HL-60 (cell line): ENCODE measurements at regions not wholly inside any gene's neighbourhood (a gene's known extent, or its start where the extent isn't known, plus 50 kb on each side); places are given as distances from the start of the nearest gene placed in this dataset.

Experiments
- DNase-seq, 2 experiments: peaks; one replicate each; pipeline ENCODE4 v3.0.0-alpha.2; 2010 to 2020; ENCODE audit warnings: low read depth in 1 of 2, low spot score in 1 of 2
- H3K27ac ChIP-seq: fragments of 250-450 bp; sonication (Bioruptor Pico); replicated peaks from 2 replicates; pipeline ENCODE4 v1.5.1; 2020; ENCODE audit warnings: mild to moderate bottlenecking, moderate library complexity
- H3K27me3 ChIP-seq: fragments of 250-450 bp; sonication (Bioruptor Pico); 2 replicates; pipeline ENCODE4 v1.5.1; 2021; ENCODE audit warnings: mild to moderate bottlenecking, moderate library complexity; ENCODE audit not compliant: insufficient read depth, poor library complexity, severe bottlenecking
- H3K4me3 ChIP-seq: replicated peaks from 2 replicates; pipeline ENCODE4 v1.5.1; 2011; ENCODE audit warnings: mild to moderate bottlenecking, control low read depth, low read length; ENCODE audit not compliant: insufficient read depth
- CTCF ChIP-seq: IDR thresholded peaks from one replicate; pipeline ENCODE4 v1.5.1; 2011; ENCODE audit warnings: low read length, control low read depth, inconsistent platforms; ENCODE audit not compliant: insufficient read depth
- GABPA ChIP-seq: IDR thresholded peaks from 2 replicates; pipeline ENCODE4 v1.6.1; 2012; ENCODE audit warnings: low read depth
- POLR2AphosphoS5 ChIP-seq: IDR thresholded peaks from 2 replicates; pipeline ENCODE4 v1.6.1; 2012; ENCODE audit warnings: low read depth
- SPI1 ChIP-seq: IDR thresholded peaks from 2 replicates; pipeline ENCODE4 v1.6.1; 2012; ENCODE audit warnings: low read depth, mild to moderate bottlenecking, borderline replicate concordance
- TF ChIP-seq, protein P1 (sequence below): IDR thresholded peaks from 2 replicates; pipeline ENCODE4 v1.6.1; 2012; ENCODE audit warnings: low read depth; ENCODE audit not compliant: insufficient replicate concordance

DNA sequence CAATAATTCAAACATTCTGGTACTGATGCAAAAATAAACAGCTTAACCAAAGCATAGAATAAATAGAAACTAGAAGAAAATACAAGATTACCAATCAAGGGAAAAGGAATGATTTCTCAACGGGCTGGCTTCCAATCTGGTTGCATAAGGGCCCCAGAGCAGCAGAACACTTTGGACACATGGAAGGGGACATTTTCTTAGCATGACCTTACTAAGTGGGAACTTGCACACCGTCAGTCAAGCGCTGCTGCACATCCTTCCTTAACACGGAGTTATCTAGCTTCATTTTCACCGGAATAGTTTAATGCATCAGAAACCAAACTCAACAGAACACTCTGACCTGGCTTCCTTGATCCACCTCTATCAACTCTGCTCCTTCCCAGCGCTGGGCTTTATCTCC lies 388.5 kb downstream of the VPS13C start:
- Histone ChIP-seq H3K27ac (no peak overlapping the region), H3K27me3 (no peaks in the 10 kb centered on the region), H3K4me3 (no peak overlapping the region)
- TF ChIP-seq GABPA (no peak), SPI1 (no peak), CTCF (no peak), POLR2AphosphoS5 (no peak)
- TF ChIP-seq, protein P1, sequence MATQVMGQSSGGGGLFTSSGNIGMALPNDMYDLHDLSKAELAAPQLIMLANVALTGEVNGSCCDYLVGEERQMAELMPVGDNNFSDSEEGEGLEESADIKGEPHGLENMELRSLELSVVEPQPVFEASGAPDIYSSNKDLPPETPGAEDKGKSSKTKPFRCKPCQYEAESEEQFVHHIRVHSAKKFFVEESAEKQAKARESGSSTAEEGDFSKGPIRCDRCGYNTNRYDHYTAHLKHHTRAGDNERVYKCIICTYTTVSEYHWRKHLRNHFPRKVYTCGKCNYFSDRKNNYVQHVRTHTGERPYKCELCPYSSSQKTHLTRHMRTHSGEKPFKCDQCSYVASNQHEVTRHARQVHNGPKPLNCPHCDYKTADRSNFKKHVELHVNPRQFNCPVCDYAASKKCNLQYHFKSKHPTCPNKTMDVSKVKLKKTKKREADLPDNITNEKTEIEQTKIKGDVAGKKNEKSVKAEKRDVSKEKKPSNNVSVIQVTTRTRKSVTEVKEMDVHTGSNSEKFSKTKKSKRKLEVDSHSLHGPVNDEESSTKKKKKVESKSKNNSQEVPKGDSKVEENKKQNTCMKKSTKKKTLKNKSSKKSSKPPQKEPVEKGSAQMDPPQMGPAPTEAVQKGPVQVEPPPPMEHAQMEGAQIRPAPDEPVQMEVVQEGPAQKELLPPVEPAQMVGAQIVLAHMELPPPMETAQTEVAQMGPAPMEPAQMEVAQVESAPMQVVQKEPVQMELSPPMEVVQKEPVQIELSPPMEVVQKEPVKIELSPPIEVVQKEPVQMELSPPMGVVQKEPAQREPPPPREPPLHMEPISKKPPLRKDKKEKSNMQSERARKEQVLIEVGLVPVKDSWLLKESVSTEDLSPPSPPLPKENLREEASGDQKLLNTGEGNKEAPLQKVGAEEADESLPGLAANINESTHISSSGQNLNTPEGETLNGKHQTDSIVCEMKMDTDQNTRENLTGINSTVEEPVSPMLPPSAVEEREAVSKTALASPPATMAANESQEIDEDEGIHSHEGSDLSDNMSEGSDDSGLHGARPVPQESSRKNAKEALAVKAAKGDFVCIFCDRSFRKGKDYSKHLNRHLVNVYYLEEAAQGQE = no peak
- no peak for DNase-seq

DNA sequence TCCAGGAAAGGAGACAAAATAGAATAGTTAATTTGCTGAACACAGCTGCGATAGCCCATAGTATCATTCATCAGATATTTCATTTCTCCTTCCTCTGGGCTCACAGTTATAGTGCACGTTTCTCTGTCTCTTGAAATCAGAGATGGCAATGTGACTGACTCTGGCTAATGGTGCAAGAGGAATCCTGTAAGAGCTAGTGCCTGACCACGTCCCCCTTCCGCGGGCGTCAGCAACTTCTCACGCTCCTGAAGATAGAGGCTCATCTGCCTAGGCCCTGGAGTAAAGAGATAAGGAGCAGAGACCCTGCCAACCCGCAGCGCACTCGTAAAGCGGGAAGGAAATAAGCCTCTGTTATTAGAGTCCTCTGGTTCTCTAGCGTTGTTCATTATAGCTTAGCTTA lies 391.8 kb downstream of the VPS13C start:
- TF ChIP-seq POLR2AphosphoS5 (no peak), GABPA (no peak), SPI1 (no peak), CTCF (no peak)
- TF ChIP-seq, protein P1 = no peak
- no peak for DNase-seq
- Histone ChIP-seq H3K27me3 (no peaks in the 10 kb centered on the region), H3K4me3 (no peak overlapping the region), H3K27ac (no peak overlapping the region)

DNA sequence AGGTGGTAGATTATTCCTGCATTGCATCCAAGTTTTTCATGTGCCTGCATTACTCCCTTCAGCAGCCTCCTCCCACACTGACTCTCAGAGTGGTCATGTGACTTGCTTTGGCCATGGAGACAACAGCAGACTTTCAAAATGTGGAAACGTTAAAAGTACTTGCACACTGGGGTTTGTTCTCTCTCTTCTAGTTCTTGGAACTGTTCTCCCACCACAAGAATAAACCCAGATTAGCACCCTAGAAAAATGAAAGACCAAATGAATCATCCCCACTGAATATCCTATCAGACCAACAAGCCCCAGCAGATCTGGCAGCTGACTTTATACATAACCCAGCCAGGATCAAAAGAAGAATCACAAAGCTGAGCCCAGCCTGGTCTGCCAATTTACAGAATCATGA lies 398.5 kb downstream of the VPS13C start:
- TF ChIP-seq CTCF (no peak), POLR2AphosphoS5 (no peak), SPI1 (no peak), GABPA (no peak)
- TF ChIP-seq, protein P1 = no peak
- no peak for DNase-seq
- Histone ChIP-seq H3K27ac (no peak overlapping the region), H3K27me3 (no peaks in the 10 kb centered on the region), H3K4me3 (no peak overlapping the region)
